Loucy (cell line): ENCODE measurements at regions not wholly inside any gene's neighbourhood (a gene's known extent, or its start where the extent isn't known, plus 50 kb on each side); places are given as distances from the start of the nearest gene placed in this dataset.

Source experiments
- H2AFZ ChIP-seq: fragments of 200-600 bp; sonication (generic); 2 replicates; pipeline ENCODE4 v1.6.0; 2016; ENCODE audit warnings: antibody characterized with exemption, mild to moderate bottlenecking, low read length, moderate library complexity
- H3F3A ChIP-seq: fragments of 200-600 bp; 2 replicates; pipeline ENCODE4 v1.6.0; 2016; ENCODE audit warnings: antibody characterized with exemption, low read depth, mild to moderate bottlenecking
- H3K27me3 ChIP-seq: fragments of 200-600 bp; sonication (generic); 2 replicates; pipeline ENCODE4 v1.6.1; 2014; ENCODE audit warnings: low read length, mild to moderate bottlenecking; ENCODE audit not compliant: insufficient read depth, poor library complexity, severe bottlenecking
- H3K36me3 ChIP-seq: fragments of 200-600 bp; sonication (generic); 2 replicates; pipeline ENCODE4 v1.6.1; 2016; ENCODE audit warnings: low read length; ENCODE audit not compliant: insufficient read depth
- H3K4me1 ChIP-seq: fragments of 200-600 bp; sonication (generic); 2 replicates; pipeline ENCODE4 v1.5.1; 2014; ENCODE audit warnings: low read length, mild to moderate bottlenecking; ENCODE audit not compliant: insufficient read depth, poor library complexity, severe bottlenecking
- H3K4me2 ChIP-seq: fragments of 200-600 bp; sonication (generic); 2 replicates; pipeline ENCODE4 v1.6.0; 2014; ENCODE audit warnings: antibody characterized with exemption, low read length, low read depth, mild to moderate bottlenecking; ENCODE audit not compliant: poor library complexity, severe bottlenecking
- H3K4me3 ChIP-seq: fragments of 200-600 bp; sonication (generic); 2 replicates; pipeline ENCODE4 v1.5.1; 2014; ENCODE audit warnings: low read length, mild to moderate bottlenecking, mixed read lengths; ENCODE audit not compliant: poor library complexity, severe bottlenecking
- H3K79me2 ChIP-seq: fragments of 200-600 bp; sonication (generic); 2 replicates; pipeline ENCODE4 v1.6.1; 2014; ENCODE audit warnings: low read length; ENCODE audit not compliant: insufficient read depth
- H3K9ac ChIP-seq: fragments of 200-600 bp; sonication (generic); 2 replicates; pipeline ENCODE4 v1.6.0; 2014; ENCODE audit warnings: mild to moderate bottlenecking, low read depth, low read length, moderate library complexity; ENCODE audit not compliant: poor library complexity, severe bottlenecking
- H3K9me2 ChIP-seq: fragments of 200-600 bp; sonication (generic); replicated peaks from 2 replicates; pipeline ENCODE4 v1.6.1; 2016; ENCODE audit warnings: low read depth, low read length, mixed read lengths
- H3K9me3 ChIP-seq: fragments of 200-600 bp; sonication (generic); 2 replicates; pipeline ENCODE4 v1.6.1; 2014; ENCODE audit warnings: mild to moderate bottlenecking, antibody characterized with exemption, low read length, low read depth; ENCODE audit not compliant: insufficient read depth
- H4K20me1 ChIP-seq: fragments of 200-600 bp; sonication (generic); 2 replicates; pipeline ENCODE4 v1.6.0; 2014; ENCODE audit warnings: antibody characterized with exemption, low read length, mild to moderate bottlenecking; ENCODE audit not compliant: insufficient read depth, poor library complexity, severe bottlenecking
- CTCF ChIP-seq: fragments of 200-600 bp; sonication (generic); conservative IDR thresholded peaks from 2 replicates; pipeline ENCODE4 v1.5.1; 2014; ENCODE audit warnings: mild to moderate bottlenecking, antibody characterized with exemption, low read length
- EZH2phosphoT487 ChIP-seq: fragments of 200-600 bp; IDR thresholded peaks from 2 replicates; pipeline ENCODE4 v1.6.1; 2018; ENCODE audit warnings: antibody characterized with exemption, mild to moderate bottlenecking, moderate library complexity, borderline replicate concordance

- H3K9ac ChIP-seq: no peak overlapping the region
- H3K79me2 ChIP-seq: no peaks in the 10 kb centered on the region
- no peaks in the 10 kb centered on the region for H3K9me2 ChIP-seq
- H3K27me3 ChIP-seq: no peaks in the 10 kb centered on the region
- peak overlapping the region; percentile 58; the same call in 1 of the 2 replicates for H2AFZ ChIP-seq
- TF ChIP-seq CTCF (no peak), EZH2phosphoT487 (no peak)
- H3K4me1 ChIP-seq: peaks cover 79% of the 10 kb centered on the region
- no peak overlapping the region for H3K4me3 ChIP-seq
- no peaks in the 10 kb centered on the region for H3K36me3 ChIP-seq
- no peaks in the 10 kb centered on the region for H4K20me1 ChIP-seq
- no peaks in the 10 kb centered on the region for H3K9me3 ChIP-seq
- no peak overlapping the region for H3K4me2 ChIP-seq
- H3F3A ChIP-seq: peaks cover 7% of the 10 kb centered on the region
Observed at GRCh38 chr13:30049692-30050091, 199.3 kb upstream of the UBL3 start.

DNA sequence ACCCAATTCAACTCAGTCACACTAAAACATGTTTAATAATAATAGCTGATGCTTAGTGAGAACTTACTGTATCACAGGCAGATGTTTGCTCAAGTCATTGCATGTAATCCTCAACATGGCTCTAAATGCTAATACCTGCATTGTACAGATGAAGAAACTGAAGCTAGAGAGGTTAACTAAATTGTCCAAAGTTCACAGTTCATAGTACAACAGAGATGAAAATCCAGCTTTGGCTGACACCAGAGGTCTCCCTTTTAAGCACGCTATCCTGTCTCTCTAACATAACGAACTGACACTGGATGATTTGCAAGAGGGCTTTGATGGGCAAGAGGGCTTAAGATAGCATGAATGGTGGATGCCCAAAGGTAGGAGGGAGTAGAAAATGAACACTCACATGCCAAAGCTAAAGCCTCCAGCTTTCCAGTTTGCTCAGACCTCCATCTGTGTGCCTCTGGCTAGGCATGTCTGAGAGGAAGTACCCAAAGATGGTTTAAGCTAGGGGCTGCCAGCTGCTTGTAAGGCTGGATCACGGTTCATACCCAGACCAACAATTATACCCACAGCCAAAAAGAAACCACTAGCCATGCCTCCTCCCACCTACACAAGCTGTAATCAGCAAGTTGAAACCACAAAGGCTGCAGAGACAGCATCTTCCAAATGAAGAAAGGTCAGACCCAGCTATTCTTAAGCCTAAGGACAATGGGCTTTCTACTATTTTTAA is 196.9 kb upstream of the UBL3 start:
- Histone ChIP-seq H2AFZ (peak overlapping the region; percentile 19), H3K36me3 (no peaks in the 10 kb centered on the region), H3K79me2 (no peaks in the 10 kb centered on the region), H3K4me2 (peak overlapping the region; percentile 74), H3K4me3 (peak overlapping the region; percentile 42), H3K9ac (peak overlapping the region; percentile 61), H4K20me1 (no peaks in the 10 kb centered on the region), H3F3A (peaks cover 7% of the 10 kb centered on the region), H3K9me2 (no peaks in the 10 kb centered on the region), H3K4me1 (peaks cover 71% of the 10 kb centered on the region), H3K27me3 (no peaks in the 10 kb centered on the region), H3K9me3 (no peaks in the 10 kb centered on the region)
- peak; percentile 34 for TF ChIP-seq CTCF
- TF ChIP-seq EZH2phosphoT487: no peak

GRCh38 chr13:30045916-30046704 is 195.7 kb upstream of the UBL3 start:
- no peaks in the 10 kb centered on the region for H3K79me2 ChIP-seq
- H4K20me1 ChIP-seq: no peaks in the 10 kb centered on the region
- peaks cover 60% of the 10 kb centered on the region for H3K4me1 ChIP-seq
- peak overlapping the region; percentile 74 for H3K4me2 ChIP-seq
- H3F3A ChIP-seq: no peaks in the 10 kb centered on the region
- no peaks in the 10 kb centered on the region for H3K9me3 ChIP-seq
- H2AFZ ChIP-seq: 0 out of 2 replicates have a peak overlapping the region, but pooled peaks have one; percentile 3
- TF ChIP-seq CTCF (no peak), EZH2phosphoT487 (no peak)
- H3K9ac ChIP-seq: peak overlapping the region; percentile 61
- H3K27me3 ChIP-seq: no peaks in the 10 kb centered on the region
- no peaks in the 10 kb centered on the region for H3K36me3 ChIP-seq
- H3K9me2 ChIP-seq: no peaks in the 10 kb centered on the region
- peak overlapping the region; percentile 42 for H3K4me3 ChIP-seq
